Natural killer cell treated with Interleukin-12 subunit alpha and Interleukin-12 subunit beta and Interleukin-15 and Interleukin-18, amount 100 ng/mL, for 72 hours (primary cell): ENCODE measurements at regions not wholly inside any gene's neighbourhood (a gene's known extent, or its start where the extent isn't known, plus 50 kb on each side); places are given as distances from the start of the nearest gene placed in this dataset.

ENCODE experiments used
- ATAC-seq, 2 donors: fragments of 150-1000 bp; cut with Tn5 transposase in 1 of 2; sonication (Bioruptor Pico), chemical (Tn5 transposase) in 1 of 2; 2 replicates each; pipeline ENCODE4 v1.10.0; 2021
- DNase-seq: peaks from one replicate; pipeline ENCODE4 v3.0.0; 2022; ENCODE audit warnings: low spot score
- H3K27ac Mint-ChIP-seq, 2 donors: 1 replicate in 1 of 2; 2 replicates in 1 of 2; pipeline ENCODE4 v1.8.0; 2022; ENCODE audit warnings: mixed read lengths in 2 of 2, mild to moderate bottlenecking in 1 of 2, moderate library complexity in 1 of 2
- H3K27me3 Mint-ChIP-seq, 2 donors: 1 replicate in 1 of 2; 2 replicates in 1 of 2; pipeline ENCODE4 v1.8.0; 2022; ENCODE audit warnings: mixed read lengths in 2 of 2
- H3K36me3 Mint-ChIP-seq: one replicate; pipeline ENCODE4 v1.8.0; 2022; ENCODE audit warnings: mixed read lengths
- H3K4me1 Mint-ChIP-seq, 2 donors: 1 replicate in 1 of 2; 2 replicates in 1 of 2; pipeline ENCODE4 v1.8.0; 2022; ENCODE audit warnings: low read depth in 2 of 2, mixed read lengths in 2 of 2, mild to moderate bottlenecking in 1 of 2
- H3K4me3 Mint-ChIP-seq: one replicate; pipeline ENCODE4 v1.8.0; 2022; ENCODE audit warnings: mixed read lengths
- H3K9me3 Mint-ChIP-seq: 2 replicates; pipeline ENCODE4 v1.8.0; 2022; ENCODE audit warnings: mixed read lengths

DNA sequence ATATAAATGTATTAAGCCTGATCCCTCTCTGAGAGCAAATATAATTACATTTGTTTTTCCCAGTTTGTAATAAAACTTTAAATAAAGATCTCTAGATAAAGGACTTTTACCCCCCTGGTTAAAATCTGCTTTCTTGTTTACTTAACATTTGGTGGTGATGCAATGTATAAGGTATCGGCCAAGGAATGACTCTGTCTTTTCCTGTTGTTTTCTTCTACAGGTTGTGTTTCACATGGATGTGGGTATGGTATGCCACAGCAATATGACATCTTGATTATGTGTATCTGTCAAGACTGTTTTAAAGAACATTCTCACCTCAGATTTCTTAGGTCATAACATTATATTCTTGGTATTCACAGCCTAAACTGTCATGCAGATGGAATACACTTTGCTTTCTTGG is 210.6 kb upstream of the NOVA1 start:
- no peak overlapping the region for H3K27ac Mint-ChIP-seq
- no peaks in the 10 kb centered on the region for H3K27me3 Mint-ChIP-seq
- DNase-seq (no peak), ATAC-seq (no peak)
- H3K36me3 Mint-ChIP-seq = no peaks in the 10 kb centered on the region
- H3K4me1 Mint-ChIP-seq = no peaks in the 10 kb centered on the region
- H3K9me3 Mint-ChIP-seq = peaks cover 16% of the 10 kb centered on the region
- H3K4me3 Mint-ChIP-seq = no peak overlapping the region

DNA sequence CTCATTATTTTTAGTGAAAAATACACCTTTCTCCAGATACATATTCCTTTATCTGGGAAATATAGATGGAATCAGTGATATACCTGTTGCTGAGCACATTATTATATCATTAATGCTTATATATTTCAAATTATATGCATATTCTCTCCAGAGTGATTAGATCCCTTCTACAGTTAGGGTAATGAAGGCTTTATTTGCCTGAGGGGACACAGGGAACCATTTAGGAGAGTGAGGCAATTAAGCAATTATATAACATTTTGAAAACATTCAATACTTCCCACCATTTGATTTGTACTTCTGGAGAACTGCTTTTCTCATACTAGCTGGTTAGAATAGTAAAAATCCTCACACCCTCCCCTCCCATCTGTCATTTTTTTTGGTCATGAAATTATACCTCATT is 212.8 kb upstream of the NOVA1 start:
- H3K4me1 Mint-ChIP-seq = no peaks in the 10 kb centered on the region
- no peaks in the 10 kb centered on the region for H3K27me3 Mint-ChIP-seq
- H3K36me3 Mint-ChIP-seq = no peaks in the 10 kb centered on the region
- ATAC-seq = no peak
- H3K27ac Mint-ChIP-seq = no peak overlapping the region
- peaks cover 15% of the 10 kb centered on the region for H3K9me3 Mint-ChIP-seq
- H3K4me3 Mint-ChIP-seq = no peak overlapping the region
- no peak for DNase-seq

GRCh38 chr14:26811756-26812305 is 214.0 kb upstream of the NOVA1 start:
- Mint-ChIP-seq H3K36me3 (no peaks in the 10 kb centered on the region), H3K27me3 (no peaks in the 10 kb centered on the region), H3K4me1 (no peaks in the 10 kb centered on the region), H3K4me3 (no peak overlapping the region), H3K9me3 (peaks cover 10% of the 10 kb centered on the region), H3K27ac (no peak overlapping the region)
- no peak for ATAC-seq
- no peak for DNase-seq

- DNase-seq (no peak), ATAC-seq (no peak)
- peaks cover 12% of the 10 kb centered on the region for H3K9me3 Mint-ChIP-seq
- H3K27me3 Mint-ChIP-seq = no peaks in the 10 kb centered on the region
- H3K4me1 Mint-ChIP-seq = no peaks in the 10 kb centered on the region
- H3K4me3 Mint-ChIP-seq = no peak overlapping the region
- H3K27ac Mint-ChIP-seq = no peak overlapping the region
- H3K36me3 Mint-ChIP-seq = no peaks in the 10 kb centered on the region
Observed at GRCh38 chr14:26820138-26820537, 222.3 kb upstream of the NOVA1 start.

- no peak for ATAC-seq
- no peaks in the 10 kb centered on the region for H3K27me3 Mint-ChIP-seq
- no peaks in the 10 kb centered on the region for H3K4me1 Mint-ChIP-seq
- no peak for DNase-seq
- peaks cover 13% of the 10 kb centered on the region for H3K9me3 Mint-ChIP-seq
- no peak overlapping the region for H3K4me3 Mint-ChIP-seq
- H3K36me3 Mint-ChIP-seq = no peaks in the 10 kb centered on the region
- H3K27ac Mint-ChIP-seq = no peak overlapping the region
Observed at GRCh38 chr14:26820572-26820971, 222.7 kb upstream of the NOVA1 start.

GRCh38 chr14:26828741-26829140 is 230.9 kb upstream of the NOVA1 start:
- no peak for DNase-seq
- Mint-ChIP-seq H3K27ac (no peak overlapping the region), H3K9me3 (peaks cover 20% of the 10 kb centered on the region), H3K4me3 (no peak overlapping the region), H3K4me1 (no peaks in the 10 kb centered on the region), H3K27me3 (no peaks in the 10 kb centered on the region), H3K36me3 (no peaks in the 10 kb centered on the region)
- ATAC-seq = no peak

GRCh38 chr14:26833621-26834176 is 235.9 kb upstream of the NOVA1 start:
- H3K4me3 Mint-ChIP-seq = no peak overlapping the region
- ATAC-seq (no peak), DNase-seq (no peak)
- H3K27ac Mint-ChIP-seq = no peak overlapping the region
- H3K4me1 Mint-ChIP-seq = no peaks in the 10 kb centered on the region
- H3K27me3 Mint-ChIP-seq = no peaks in the 10 kb centered on the region
- H3K36me3 Mint-ChIP-seq = no peaks in the 10 kb centered on the region
- peaks cover 12% of the 10 kb centered on the region for H3K9me3 Mint-ChIP-seq

GRCh38 chr14:26835979-26836570 is 238.2 kb upstream of the NOVA1 start:
- H3K9me3 Mint-ChIP-seq = peaks cover 14% of the 10 kb centered on the region
- DNase-seq (no peak), ATAC-seq (no peak)
- H3K27ac Mint-ChIP-seq = no peak overlapping the region
- H3K4me3 Mint-ChIP-seq = no peak overlapping the region
- no peaks in the 10 kb centered on the region for H3K4me1 Mint-ChIP-seq
- H3K27me3 Mint-ChIP-seq = no peaks in the 10 kb centered on the region
- H3K36me3 Mint-ChIP-seq = no peaks in the 10 kb centered on the region

DNA sequence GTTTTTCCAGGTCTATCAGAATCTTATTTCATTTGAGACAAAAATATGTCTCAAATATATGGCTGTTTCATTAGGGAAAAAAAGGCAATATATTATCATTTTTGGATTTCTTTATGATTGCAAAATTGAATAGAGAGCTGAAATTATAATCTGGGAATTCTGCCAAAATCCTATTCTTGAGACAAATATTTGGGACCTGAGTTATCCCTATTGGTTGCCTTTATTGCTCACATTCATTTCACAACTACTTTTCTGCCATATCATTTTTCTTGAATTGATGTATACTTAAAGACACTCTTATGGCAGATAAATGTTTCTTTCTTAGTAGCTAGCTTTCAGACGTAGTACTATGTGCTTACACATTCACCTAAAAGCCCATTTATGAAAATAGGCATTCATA is 241.6 kb upstream of the NOVA1 start:
- ATAC-seq (no peak), DNase-seq (no peak)
- H3K36me3 Mint-ChIP-seq = no peaks in the 10 kb centered on the region
- H3K4me1 Mint-ChIP-seq = no peaks in the 10 kb centered on the region
- H3K4me3 Mint-ChIP-seq = no peak overlapping the region
- H3K9me3 Mint-ChIP-seq = peaks cover 6% of the 10 kb centered on the region
- H3K27ac Mint-ChIP-seq = no peak overlapping the region
- no peaks in the 10 kb centered on the region for H3K27me3 Mint-ChIP-seq

GRCh38 chr14:26841326-26841725 is 243.5 kb upstream of the NOVA1 start:
- H3K4me3 Mint-ChIP-seq = no peak overlapping the region

DNA sequence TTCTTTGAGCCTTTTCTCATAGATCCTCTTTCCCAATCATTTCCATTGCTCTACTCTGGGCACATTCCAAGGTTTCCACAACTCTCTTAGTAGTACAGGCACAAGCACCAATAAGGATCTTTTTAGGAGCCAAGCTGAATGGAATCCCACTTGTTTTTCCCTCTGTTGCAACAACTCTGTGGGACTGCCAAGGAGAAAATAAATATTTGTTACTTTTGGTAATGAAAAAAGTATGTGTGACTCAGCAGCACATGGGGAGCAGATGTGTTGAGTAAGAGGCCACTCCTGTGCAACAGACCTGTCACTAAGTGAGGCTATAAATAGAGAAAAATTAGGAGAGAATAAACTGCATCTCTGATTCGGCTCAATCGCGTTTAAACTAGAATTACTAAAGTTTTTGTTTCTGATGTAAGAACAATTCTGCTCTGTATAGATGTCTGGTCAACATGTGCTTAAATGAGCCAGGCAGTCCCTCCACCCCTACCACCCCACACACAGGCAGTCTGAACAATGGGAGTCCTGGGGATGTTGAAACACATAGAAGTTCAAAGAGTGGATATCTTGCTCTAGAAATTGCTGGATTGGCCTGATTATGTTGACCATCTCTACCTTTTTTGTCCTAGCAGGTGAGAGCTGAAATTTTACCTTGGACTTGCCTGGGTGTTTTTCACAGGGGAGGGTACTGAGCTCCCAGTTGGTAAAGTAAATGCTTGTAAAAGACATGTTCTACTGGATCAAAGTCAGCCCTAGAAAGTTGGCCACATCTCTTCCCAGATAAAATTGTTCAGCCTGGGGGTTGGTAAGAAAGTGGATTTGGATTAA is 244.3 kb upstream of the NOVA1 start:
- H3K9me3 Mint-ChIP-seq = peaks cover 14% of the 10 kb centered on the region
- H3K36me3 Mint-ChIP-seq = no peaks in the 10 kb centered on the region
- ATAC-seq (no peak), DNase-seq (no peak)
- H3K27me3 Mint-ChIP-seq = no peaks in the 10 kb centered on the region
- no peaks in the 10 kb centered on the region for H3K4me1 Mint-ChIP-seq
- no peak overlapping the region for H3K4me3 Mint-ChIP-seq
- H3K27ac Mint-ChIP-seq = no peak overlapping the region

More at GRCh38 chr14:26841326-26841725, 243.5 kb upstream of the NOVA1 start:
- H3K9me3 Mint-ChIP-seq = peaks cover 14% of the 10 kb centered on the region
- no peaks in the 10 kb centered on the region for H3K27me3 Mint-ChIP-seq
- ATAC-seq (no peak), DNase-seq (no peak)
- H3K27ac Mint-ChIP-seq = no peak overlapping the region
- H3K4me1 Mint-ChIP-seq = no peaks in the 10 kb centered on the region
- H3K36me3 Mint-ChIP-seq = no peaks in the 10 kb centered on the region

- no peak overlapping the region for H3K4me3 Mint-ChIP-seq
- H3K9me3 Mint-ChIP-seq = peaks cover 17% of the 10 kb centered on the region
- H3K4me1 Mint-ChIP-seq = no peaks in the 10 kb centered on the region
- H3K27me3 Mint-ChIP-seq = no peaks in the 10 kb centered on the region
- ATAC-seq (no peak), DNase-seq (no peak)
- H3K27ac Mint-ChIP-seq = no peak overlapping the region
- no peaks in the 10 kb centered on the region for H3K36me3 Mint-ChIP-seq
Observed at GRCh38 chr14:26845151-26845818, 247.5 kb upstream of the NOVA1 start.

- Mint-ChIP-seq H3K27me3 (no peaks in the 10 kb centered on the region), H3K9me3 (peaks cover 14% of the 10 kb centered on the region), H3K36me3 (no peaks in the 10 kb centered on the region), H3K4me1 (no peaks in the 10 kb centered on the region), H3K4me3 (no peak overlapping the region), H3K27ac (no peak overlapping the region)
- ATAC-seq (no peak), DNase-seq (no peak)
Observed at GRCh38 chr14:26846388-26846787, 248.6 kb upstream of the NOVA1 start.

DNA sequence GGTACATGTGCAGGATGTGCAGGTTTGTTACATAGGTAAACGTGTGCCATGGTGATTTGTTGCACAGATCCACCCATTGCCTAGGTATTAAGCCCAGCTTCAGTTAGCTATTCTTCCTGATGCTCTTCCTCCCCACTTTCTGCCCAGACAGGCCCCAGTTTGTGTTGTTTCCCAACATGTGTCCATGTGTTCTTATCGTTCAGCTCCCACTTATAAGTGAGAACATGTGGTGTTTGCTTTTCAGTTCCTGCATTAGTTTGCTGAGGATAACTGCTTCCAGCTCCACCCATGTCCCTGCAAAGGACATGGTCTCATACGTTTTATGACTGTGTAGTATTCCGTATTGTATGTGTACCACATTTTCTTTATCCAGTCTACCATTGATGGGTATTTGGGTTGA is 251.7 kb upstream of the NOVA1 start:
- Mint-ChIP-seq H3K4me3 (no peak overlapping the region), H3K9me3 (peaks cover 17% of the 10 kb centered on the region), H3K27me3 (no peaks in the 10 kb centered on the region), H3K4me1 (no peaks in the 10 kb centered on the region), H3K27ac (no peak overlapping the region), H3K36me3 (no peaks in the 10 kb centered on the region)
- ATAC-seq (no peak), DNase-seq (no peak)
